ENCODE measurements at regions not wholly inside any gene's neighbourhood (a gene's known extent, or its start where the extent isn't known, plus 50 kb on each side); places are given as distances from the start of the nearest gene placed in this dataset.

DNA sequence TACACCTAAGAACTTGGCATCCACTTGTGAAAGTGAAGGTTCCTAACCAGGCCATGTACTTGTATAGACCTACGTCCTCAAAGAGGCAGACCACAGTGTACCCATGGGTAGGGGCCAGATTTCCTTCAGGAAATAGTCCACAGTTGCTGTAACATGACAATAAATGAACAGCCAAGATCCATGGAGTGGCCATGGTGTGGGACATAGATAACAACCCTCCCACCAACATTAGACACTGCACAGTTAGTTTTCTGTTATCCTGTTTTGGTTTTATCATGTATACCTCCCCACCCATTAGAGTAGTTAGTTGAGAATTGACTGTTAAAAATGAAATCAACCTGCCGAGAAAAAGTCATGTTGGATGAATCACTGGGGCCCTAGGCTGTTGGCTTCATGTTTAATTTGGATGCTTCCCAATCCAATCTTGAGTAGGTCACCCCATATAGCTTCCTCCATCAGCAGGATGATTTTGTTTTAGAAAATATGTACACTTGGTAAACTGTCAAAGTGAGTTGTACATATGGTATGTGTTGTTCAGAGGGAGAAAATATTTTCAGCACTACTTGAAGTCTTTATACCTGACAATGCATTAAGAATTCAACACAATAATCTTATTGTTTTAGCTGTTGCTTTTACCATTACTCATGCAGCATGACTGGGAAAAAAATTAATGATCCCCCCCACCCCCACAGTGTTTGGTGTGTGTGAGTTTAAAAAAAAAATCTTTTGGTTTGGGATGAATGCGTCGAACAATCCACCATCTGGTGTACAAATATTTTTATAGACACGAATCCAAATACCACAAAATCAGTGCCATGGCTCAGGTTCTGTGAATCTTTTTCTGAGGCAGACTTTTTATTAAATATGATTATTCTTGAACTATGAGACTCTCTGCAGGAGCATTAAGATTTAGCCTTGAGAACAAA is 88.3 kb upstream of the ARHGAP29 start:
- FAIRE-seq = no peak

DNA sequence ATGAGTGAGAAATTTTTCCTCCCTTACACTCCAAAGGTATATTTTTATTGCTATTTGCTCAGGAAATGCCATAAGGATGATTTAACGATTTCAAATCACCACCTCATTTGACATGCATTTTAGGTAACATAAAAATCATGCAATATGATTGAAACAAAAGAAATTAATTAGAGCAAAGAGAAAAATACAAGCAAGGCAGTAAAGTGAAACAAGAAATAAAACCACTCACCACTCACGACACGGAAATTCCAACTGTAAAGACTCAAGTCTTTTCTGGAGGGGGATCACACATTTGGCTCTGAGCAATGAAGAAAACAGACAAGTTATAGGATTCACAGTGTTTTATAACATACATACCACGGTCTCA is 86.8 kb upstream of the ARHGAP29 start:
- no peak for FAIRE-seq

- FAIRE-seq = no peak
Observed at GRCh38 chr1:94323311-94324177, 86.2 kb upstream of the ARHGAP29 start.

DNA sequence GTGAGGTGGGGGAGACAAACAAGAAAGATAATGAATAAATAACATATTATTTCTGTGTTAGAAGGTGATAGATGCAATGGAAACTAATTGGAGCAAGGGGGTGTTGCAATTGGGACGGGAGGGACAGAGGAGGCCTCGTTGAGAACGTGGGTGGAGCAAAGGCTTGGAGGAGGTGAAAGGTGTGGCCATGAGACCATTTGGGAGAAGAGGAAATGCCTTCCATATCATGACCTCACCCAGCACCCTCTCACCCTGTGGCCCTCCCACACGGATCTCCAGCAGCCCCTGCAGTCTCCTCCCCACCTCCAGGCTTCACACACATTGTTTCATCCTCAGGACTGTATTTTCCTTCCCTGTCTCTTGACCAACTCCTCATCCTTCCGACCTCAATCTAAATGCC is 85.3 kb upstream of the ARHGAP29 start:
- no peak for FAIRE-seq

DNA sequence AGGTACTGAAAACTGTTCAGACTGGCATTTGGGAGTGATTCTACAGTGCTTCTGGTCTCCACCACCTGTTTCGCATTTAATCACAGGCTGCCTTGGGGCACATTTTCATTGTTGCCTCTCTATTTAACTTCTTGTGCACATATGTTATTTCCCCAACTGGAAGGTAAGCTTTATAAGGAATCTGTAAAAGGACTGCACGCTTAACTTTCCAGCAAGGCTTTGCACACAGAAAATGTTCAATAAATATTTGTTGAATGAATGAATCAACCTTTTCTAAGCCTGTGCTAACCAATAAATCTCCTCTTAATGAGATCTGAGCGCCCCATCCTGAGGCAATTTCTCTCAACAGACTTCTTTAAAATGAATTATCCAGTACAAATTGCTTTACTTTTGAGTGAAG is 84.3 kb upstream of the ARHGAP29 start:
- no peak for FAIRE-seq

- FAIRE-seq = no peak
Observed at GRCh38 chr1:94319319-94320102, 82.1 kb upstream of the ARHGAP29 start.

- FAIRE-seq = no peak
Observed at GRCh38 chr1:94318505-94319030, 81.2 kb upstream of the ARHGAP29 start.

- no peak for FAIRE-seq
Observed at GRCh38 chr1:94317790-94318188, 80.4 kb upstream of the ARHGAP29 start.

DNA sequence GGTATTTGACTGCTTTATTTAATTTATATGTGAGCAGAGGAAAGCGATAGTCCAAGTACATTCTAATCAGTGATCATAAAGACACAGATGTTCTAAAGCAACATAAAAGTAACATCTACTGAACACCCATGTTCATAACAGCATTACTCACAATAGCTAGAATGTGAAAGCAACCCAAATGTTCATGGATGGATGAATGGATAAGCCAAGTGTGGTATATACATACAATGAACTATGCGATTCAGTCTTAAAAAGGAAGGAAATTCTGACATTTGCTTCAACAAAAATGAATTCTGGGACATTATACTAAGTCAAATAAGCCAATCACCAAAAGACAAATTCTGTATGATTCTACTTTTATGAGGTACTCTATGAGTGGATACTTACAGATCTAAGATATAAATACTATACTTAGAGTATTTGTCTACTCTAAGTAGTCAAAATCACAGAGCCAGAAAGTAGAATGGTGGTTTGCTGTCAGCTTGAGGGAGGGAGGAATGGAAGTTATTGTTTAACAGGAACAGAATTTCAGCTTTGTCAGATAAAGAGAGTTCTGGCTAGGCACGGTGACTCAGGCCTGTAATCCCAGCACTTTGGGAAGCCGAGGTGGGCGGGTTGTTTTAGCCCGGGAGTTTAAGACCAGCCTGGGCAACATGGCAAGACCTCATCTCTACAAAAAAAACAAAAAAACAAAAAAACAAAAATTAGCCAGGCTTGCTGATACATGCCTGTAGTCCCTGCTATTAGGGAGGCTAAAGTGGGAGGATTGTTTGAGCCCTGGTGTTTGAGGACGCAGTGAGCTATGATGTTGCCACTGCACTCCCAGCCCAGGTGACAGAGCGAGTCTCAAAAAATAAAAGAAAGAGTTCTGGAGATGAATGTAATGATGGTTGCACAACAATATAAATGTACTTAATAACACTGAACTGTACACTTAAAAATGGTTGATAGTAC is 79.7 kb upstream of the ARHGAP29 start:
- no peak for FAIRE-seq

GRCh38 chr1:94316183-94316582 is 78.8 kb upstream of the ARHGAP29 start:
- no peak for FAIRE-seq

- no peak for FAIRE-seq
Observed at GRCh38 chr1:94315552-94316116, 78.2 kb upstream of the ARHGAP29 start.

- no peak for FAIRE-seq
Observed at GRCh38 chr1:94314222-94314858, 77.0 kb upstream of the ARHGAP29 start.

DNA sequence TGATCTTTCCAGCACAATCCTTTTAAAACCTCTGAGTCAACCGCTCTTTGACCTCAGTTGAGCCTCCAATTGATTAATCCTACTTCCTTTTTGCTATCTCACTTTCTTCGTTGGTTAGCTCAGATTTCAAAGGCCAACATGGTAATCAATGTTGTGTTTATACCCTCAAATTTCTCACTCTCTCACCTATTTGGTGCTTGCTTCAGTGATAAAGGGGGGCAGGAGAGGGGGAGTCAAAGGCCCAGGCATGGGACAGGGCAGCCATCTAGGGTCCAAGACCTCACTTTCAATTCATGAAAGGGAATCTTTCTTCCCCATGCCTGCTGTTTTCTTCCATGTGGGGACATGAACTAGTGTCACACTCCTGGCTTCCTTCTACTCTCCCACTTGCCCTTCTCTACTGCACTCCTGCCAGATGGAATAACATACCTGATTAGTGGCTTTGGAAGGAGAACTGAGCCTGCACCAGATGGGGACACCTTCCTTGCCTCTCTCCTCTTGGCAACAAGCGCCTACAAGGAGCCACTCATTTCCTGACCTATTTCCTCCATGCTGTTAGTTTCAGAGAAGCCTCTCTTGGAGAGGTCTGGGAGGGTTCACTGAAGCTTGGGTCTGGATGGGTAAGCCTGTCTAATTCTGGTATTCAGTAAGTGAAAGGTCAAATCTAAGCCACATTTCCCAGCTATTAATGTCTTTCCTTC is 73.3 kb upstream of the ARHGAP29 start:
- no peak for FAIRE-seq

GRCh38 chr1:94309829-94310569 is 72.6 kb upstream of the ARHGAP29 start:
- no peak for FAIRE-seq

GRCh38 chr1:94309216-94309615 is 71.8 kb upstream of the ARHGAP29 start:
- no peak for FAIRE-seq

- FAIRE-seq = no peak
Observed at GRCh38 chr1:94306521-94306920, 69.1 kb upstream of the ARHGAP29 start.

- FAIRE-seq = no peak
Observed at GRCh38 chr1:94305704-94306103, 68.3 kb upstream of the ARHGAP29 start.

GRCh38 chr1:94304553-94304952 is 67.2 kb upstream of the ARHGAP29 start:
- FAIRE-seq = no peak

DNA sequence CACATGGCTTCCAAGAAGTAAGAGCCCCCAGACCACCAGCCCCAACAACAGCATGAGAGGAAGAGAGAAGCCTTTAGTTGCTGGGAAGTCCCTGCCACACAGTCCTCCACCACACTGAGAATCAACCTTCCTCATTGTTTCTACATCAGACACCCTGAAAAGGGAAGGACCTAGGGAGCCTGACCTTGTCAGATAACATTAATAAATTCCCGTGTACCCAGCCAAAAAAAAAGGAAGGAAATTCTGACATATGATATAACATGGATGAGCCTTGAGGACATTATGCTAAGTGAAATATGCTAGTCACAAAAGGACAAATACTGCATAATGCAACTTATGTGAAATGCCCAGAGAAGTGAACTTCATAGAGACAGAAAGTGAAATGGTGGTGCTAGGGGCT is 65.6 kb upstream of the ARHGAP29 start:
- no peak for FAIRE-seq

Measured in colon (tissue), 2 donors.